ENCODE measurements at regions not wholly inside any gene's neighbourhood (a gene's known extent, or its start where the extent isn't known, plus 50 kb on each side); places are given as distances from the start of the nearest gene placed in this dataset.

- no peaks in the 10 kb centered on the region for H3K36me3 ChIP-seq
- H3K27ac ChIP-seq = peak overlapping the region; percentile 7
- no peaks in the 10 kb centered on the region for H3K27me3 ChIP-seq
- TF ChIP-seq POLR2A (IDR thresholded peaks at IDR 0.05) = no peak
- TF ChIP-seq, protein P1, sequence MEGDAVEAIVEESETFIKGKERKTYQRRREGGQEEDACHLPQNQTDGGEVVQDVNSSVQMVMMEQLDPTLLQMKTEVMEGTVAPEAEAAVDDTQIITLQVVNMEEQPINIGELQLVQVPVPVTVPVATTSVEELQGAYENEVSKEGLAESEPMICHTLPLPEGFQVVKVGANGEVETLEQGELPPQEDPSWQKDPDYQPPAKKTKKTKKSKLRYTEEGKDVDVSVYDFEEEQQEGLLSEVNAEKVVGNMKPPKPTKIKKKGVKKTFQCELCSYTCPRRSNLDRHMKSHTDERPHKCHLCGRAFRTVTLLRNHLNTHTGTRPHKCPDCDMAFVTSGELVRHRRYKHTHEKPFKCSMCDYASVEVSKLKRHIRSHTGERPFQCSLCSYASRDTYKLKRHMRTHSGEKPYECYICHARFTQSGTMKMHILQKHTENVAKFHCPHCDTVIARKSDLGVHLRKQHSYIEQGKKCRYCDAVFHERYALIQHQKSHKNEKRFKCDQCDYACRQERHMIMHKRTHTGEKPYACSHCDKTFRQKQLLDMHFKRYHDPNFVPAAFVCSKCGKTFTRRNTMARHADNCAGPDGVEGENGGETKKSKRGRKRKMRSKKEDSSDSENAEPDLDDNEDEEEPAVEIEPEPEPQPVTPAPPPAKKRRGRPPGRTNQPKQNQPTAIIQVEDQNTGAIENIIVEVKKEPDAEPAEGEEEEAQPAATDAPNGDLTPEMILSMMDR (IDR thresholded peaks at IDR 0.05) = no peak
- TF ChIP-seq POLR2AphosphoS5 (IDR thresholded peaks at IDR 0.05) = peak in 2 of 3 donors; percentile 26 to 28
- TF ChIP-seq EP300 (IDR thresholded peaks at IDR 0.05) = no peak
- no peak overlapping the region for H3K4me3 ChIP-seq
- WGBS = 66% methylated on average over 3 of the region's 3 CpGs
- peaks cover 3% of the 10 kb centered on the region for H3K4me1 ChIP-seq
- no peak for DNase-seq (ENCODE audit: low spot score in 2 of 2)
- H3K9me3 ChIP-seq = no peaks in the 10 kb centered on the region
Measured at GRCh38 chr11:111001986-111002611, 243.4 kb upstream of the POU2AF2 start.

GRCh38 chr11:111001081-111001430, 244.5 kb upstream of the POU2AF2 start:
- no peaks in the 10 kb centered on the region for H3K36me3 ChIP-seq
- H3K27me3 ChIP-seq = no peaks in the 10 kb centered on the region
- H3K4me3 ChIP-seq = no peak overlapping the region
- no peak for DNase-seq (ENCODE audit: low spot score in 2 of 2)
- no peaks in the 10 kb centered on the region for H3K9me3 ChIP-seq
- TF ChIP-seq POLR2AphosphoS5 (IDR thresholded peaks at IDR 0.05) (no peak), EP300 (IDR thresholded peaks at IDR 0.05) (no peak), POLR2A (IDR thresholded peaks at IDR 0.05) (no peak)
- TF ChIP-seq, protein P1 (IDR thresholded peaks at IDR 0.05) = no peak
- WGBS = 50% methylated on average over 2 of the region's 2 CpGs
- no peak overlapping the region for H3K27ac ChIP-seq
- H3K4me1 ChIP-seq = peaks cover 3% of the 10 kb centered on the region

GRCh38 chr11:111000400-111001080, 245.0 kb upstream of the POU2AF2 start:
- TF ChIP-seq EP300 (IDR thresholded peaks at IDR 0.05) = no peak
- no peak for TF ChIP-seq POLR2AphosphoS5 (IDR thresholded peaks at IDR 0.05)
- TF ChIP-seq POLR2A (IDR thresholded peaks at IDR 0.05) = no peak
- TF ChIP-seq, protein P1 (IDR thresholded peaks at IDR 0.05) = no peak
- H3K27me3 ChIP-seq = no peaks in the 10 kb centered on the region
- no peaks in the 10 kb centered on the region for H3K36me3 ChIP-seq
- no peak for DNase-seq (ENCODE audit: low spot score in 2 of 2)
- H3K4me3 ChIP-seq = no peak overlapping the region
- no peak overlapping the region for H3K27ac ChIP-seq
- 45% methylated on average over 7 of the region's 7 CpGs for WGBS
- peaks cover 3% of the 10 kb centered on the region for H3K4me1 ChIP-seq
- H3K9me3 ChIP-seq = no peaks in the 10 kb centered on the region

GRCh38 chr11:110992481-110992880, 253.0 kb upstream of the POU2AF2 start:
- DNase-seq (ENCODE audit: low spot score in 2 of 2) = no peak
- Histone ChIP-seq H3K27me3 (no peaks in the 10 kb centered on the region), H3K27ac (no peak overlapping the region), H3K9me3 (no peaks in the 10 kb centered on the region), H3K36me3 (no peaks in the 10 kb centered on the region), H3K4me3 (no peak overlapping the region), H3K4me1 (peaks cover 8% of the 10 kb centered on the region)
- WGBS = 50% methylated on average over 1 of the region's 1 CpG
- TF ChIP-seq EP300 (IDR thresholded peaks at IDR 0.05) (no peak), POLR2A (IDR thresholded peaks at IDR 0.05) (no peak), POLR2AphosphoS5 (IDR thresholded peaks at IDR 0.05) (no peak)
- TF ChIP-seq, protein P1 (IDR thresholded peaks at IDR 0.05) = no peak

DNA sequence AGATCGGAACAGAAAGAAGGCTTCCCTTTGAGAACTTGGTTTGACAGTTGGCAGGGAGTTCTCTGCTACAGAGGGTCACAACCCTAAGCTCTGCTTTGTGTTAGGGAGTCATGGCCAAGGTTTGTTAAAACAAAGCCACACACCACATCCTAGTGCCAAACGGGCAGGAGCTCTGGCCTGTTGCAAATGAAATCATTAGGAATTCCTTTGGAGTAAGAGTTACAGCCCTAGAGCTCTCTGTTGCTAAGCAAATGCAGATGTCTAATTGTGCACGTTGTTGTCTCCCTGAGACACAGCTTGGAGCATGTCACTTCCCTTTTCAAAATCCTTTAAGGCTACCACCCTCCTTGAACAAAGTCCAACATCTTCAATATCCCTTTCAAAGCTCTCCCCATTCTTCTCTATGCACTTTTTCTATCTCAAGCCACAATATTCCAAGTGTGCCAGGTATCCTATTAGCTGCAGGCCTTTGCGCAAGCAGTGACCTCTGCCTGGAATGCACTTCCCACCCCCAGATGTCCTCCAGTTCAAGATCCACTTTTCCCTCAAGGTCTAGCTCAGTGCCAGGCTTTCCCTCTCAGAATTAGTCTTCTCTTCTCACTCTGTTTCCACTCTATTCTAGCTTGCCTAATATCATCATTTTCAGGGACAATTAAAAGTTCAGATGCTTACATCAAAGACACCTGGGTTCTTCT, 253.7 kb upstream of the POU2AF2 start:
- H3K27ac ChIP-seq = no peak overlapping the region
- no peaks in the 10 kb centered on the region for H3K27me3 ChIP-seq
- H3K9me3 ChIP-seq = no peaks in the 10 kb centered on the region
- peaks cover 8% of the 10 kb centered on the region for H3K4me1 ChIP-seq
- TF ChIP-seq POLR2A (IDR thresholded peaks at IDR 0.05) (no peak), POLR2AphosphoS5 (IDR thresholded peaks at IDR 0.05) (peak in 2 of 3 donors; percentile 43 to 79)
- DNase-seq (ENCODE audit: low spot score in 2 of 2) = peak in 1 of 2 donors; percentile 69
- no peaks in the 10 kb centered on the region for H3K36me3 ChIP-seq
- H3K4me3 ChIP-seq = no peak overlapping the region
- WGBS = 45% methylated on average over 4 of the region's 4 CpGs

Measured in suprapubic skin (tissue), 4 donors.